CD4-positive, alpha-beta T cell treated with Interleukin-17A for 4 hours (primary cell): ENCODE measurements at regions not wholly inside any gene's neighbourhood (a gene's known extent, or its start where the extent isn't known, plus 50 kb on each side); places are given as distances from the start of the nearest gene placed in this dataset.

Experiments used
- DNase-seq: peaks from one replicate; pipeline ENCODE4 v3.0.0-alpha.2; 2020; ENCODE audit warnings: mixed read lengths

DNA sequence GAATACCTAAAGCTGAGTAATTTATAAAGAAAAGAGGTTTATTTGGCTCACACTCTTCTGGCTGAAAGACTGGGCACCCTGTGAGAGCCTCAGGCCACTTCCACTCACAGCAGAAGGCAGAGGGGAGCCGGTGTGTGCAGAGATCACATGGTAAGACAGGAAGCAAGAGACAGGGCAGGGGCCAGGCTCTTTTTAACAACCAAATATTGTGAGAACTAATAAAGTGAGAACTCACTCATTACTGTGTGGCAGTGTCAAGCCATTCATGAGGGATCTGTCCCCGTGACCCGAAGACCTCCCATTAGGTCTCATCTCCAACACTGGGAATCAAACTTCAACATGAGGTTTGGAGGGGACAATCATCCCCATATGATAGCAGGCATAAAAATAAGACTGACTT lies 180.8 kb upstream of the DIO3 start:
- DNase-seq: no peak

DNA sequence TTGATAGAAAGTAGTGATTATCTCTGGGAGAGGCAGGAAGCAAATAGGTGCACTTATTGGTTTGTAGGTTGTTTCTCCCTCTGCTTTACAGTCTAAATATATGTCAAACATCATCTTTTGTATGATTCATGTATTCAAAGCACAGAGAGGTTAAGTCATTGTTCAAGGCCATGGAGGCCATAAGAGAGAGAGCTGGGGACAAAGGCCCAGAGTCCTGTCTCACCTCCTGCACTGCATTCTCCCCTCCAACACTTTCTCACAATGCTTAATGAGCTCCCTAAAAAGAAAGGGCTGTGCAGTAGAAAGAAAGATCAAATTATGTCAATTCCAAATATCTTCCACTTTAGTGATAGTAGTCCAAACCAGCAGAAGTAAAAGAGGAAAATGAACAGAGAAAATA lies 180.4 kb upstream of the DIO3 start:
- no peak for DNase-seq

DNA sequence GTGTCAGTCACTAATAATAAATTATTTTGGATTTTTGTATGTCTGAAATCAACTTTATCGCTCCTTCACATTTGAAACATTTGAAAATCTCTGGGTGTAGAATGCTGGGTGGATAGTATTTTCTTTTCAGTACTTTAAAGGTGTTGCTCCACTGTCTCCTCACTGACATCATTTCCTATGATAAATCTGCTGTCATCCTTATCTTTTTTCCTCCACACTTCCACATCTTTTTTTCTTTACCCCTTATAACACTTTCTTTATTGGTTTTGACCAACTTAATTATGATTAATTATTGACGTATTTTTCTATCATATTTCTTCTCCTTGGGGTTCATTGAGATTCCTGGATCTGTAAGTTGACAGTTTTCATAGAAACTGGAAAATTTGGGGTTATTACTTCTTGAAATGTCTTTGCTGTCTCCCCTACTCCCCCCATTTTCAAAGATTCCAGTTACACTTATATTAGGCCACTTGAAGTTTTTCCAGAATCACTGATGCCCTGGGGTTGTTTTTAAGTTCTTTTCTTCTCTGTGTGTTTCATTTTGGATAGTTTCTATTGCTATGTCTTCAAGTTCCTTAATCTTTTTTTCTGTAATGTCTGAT lies 177.5 kb upstream of the DIO3 start:
- no peak for DNase-seq

DNA sequence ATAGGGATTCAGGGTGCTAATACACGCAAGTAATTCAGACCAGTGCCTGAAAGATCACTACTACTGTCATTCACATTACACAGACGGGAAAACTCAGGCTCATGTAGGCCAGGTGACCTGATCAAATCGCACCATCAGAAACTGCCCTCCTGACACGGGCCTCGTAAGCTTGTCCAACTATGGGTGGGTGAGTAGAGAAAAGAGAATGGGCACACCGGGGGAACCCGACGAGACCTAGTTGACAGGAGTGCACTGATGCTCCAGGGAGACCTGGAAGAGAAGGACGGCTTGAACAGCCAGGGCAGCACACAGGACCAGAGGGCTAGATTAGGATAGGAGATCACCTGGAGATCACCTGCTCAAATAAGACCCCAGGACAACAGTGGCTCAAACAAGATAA lies 166.9 kb upstream of the DIO3 start:
- no peak for DNase-seq

DNA sequence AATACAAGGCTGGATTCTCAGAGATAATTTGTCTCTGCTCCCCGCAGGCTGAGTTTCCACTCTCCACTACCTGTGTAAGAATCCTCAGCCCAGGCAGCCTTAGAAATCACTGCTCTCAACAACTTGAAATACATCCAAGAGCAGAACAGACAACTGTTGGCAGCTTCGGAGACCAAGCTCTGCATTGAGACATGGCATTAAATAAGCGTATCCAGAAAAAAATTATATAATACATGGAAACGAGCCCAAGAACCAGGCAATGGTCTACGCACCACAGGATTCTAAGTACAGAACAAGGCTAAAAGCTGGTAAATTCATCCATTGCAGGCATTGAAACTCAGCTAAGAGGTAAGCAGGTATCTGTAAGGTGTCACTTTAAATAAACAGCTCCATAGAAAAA lies 165.5 kb upstream of the DIO3 start:
- no peak for DNase-seq

DNA sequence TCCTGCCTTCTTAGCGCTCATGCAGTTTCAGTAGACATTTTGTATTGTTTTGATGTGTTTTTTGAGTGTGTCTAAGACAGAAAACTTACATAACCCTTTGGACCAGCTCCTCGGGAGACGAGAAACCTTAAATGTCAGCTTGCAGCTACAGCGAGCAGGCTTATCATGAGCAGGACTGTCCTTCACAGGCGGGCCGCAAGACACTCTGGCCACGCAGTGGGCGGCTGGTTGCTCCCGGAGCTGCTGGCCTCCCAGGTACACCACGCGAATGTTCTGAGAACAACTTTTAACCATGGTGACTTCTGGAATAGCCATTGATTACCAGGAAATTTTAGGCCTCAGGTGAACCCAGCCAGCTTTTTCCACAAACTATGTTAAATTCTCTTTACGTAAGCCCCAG lies 164.1 kb upstream of the DIO3 start:
- DNase-seq: no peak

DNA sequence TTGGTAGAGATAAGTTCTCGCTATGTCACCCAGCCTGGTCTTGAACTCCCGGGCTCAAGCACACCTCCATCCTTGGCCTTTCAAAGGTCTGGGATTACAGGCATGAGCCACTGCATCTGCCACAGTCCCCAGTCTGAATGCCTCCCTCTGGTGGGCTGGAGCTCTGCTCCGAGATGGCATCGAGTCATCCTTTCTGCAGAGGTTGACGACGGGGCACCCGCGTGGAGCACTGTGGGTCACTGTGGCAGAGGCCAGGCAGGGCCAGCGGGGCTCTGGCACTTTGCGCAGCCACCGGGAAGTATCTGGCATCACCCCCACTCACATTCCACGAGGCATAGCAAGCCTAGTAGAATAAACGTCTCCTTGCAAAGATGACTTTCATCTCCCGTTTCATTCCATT lies 163.3 kb upstream of the DIO3 start:
- no peak for DNase-seq

DNA sequence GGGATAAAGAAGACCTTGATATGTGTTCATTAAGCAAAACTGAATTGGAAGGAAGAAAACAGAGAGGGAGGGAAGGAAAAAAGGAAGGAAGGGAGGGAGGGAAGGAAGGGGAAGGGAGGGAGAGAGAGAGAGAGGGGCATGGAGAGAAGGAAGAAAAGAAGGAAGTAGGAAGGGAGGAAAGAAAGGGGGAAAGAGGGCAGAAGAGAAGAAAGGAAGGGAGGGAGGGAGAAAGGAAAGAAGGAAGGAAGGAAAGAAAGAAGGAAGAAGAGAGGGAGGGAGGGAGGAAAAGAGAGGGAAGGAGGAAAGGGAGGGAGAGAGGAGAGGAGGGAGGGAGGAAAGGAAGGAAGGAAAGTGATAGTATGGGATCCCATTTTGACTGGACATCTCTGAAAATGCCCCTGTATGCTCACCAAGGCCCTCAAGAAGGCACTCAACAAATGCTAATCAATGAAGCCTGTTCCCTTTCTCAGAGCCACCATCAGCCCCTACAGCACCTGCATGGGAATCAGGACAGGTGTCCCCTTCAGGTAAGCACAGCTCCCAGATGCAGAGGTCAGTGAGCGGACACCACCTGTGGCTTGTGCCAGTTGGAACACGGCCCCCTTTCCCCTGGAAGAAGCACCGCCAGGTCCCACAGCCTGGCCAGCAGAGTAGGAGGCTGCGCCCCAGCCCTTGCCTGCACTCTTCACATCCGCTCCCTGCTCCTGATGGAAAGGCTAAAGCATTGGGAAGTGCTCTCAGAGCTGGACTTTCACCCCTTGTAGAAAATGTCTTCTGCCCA lies 161.4 kb upstream of the DIO3 start:
- no peak for DNase-seq

DNA sequence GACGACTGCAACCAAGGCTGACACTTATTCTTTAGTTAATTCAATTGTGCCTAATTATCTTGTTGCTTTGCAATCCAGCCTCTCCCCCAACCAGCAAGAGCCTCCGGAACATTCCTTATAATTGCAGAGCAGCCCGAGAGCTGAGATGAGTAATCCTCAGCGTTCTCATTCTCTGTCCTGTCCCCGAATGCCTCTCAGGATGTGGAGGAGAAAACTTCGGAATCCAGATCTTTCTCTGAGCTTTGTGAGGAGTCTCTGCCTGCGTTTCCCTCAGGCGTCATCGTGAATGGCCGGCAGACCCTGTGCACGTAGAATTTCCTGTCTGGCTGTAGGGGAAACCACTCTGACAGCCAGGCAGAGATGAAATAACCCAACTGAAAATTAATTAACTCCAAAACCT lies 160.5 kb upstream of the DIO3 start:
- DNase-seq: no peak

DNA sequence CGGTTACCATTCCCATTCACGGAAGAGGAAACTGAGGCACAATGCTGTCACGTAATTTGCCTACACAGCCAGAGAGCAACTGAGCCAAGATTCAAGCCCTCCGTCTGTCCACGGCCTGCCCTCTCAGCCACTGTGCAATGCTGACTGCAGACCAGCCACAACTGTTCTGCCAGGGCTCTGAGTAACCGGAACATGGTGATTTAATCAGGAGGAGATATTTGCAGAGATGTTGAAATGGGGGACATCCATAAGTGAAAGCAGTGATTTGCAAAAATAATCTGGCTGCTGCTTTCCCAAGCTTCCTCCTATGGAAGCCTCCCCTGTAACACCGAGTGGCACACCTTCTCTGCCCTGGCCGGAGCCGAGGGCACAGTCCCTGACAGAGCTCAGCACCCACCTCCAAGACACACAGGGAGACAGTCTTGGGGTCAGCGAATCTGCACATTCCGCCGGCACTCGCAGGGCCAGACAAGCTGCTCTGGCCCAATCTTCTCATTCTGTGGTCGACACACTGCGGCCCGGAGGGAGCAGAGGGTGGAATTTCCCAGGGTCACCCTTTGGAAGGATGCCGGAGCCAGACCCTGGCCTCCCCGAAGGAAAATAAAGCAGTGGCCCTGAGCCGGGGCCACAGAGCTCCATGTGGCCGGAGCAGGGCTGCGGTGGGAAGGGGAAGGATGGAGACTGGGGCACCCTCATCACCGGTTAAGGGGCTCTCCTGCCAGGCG lies 158.2 kb upstream of the DIO3 start:
- no peak for DNase-seq

DNA sequence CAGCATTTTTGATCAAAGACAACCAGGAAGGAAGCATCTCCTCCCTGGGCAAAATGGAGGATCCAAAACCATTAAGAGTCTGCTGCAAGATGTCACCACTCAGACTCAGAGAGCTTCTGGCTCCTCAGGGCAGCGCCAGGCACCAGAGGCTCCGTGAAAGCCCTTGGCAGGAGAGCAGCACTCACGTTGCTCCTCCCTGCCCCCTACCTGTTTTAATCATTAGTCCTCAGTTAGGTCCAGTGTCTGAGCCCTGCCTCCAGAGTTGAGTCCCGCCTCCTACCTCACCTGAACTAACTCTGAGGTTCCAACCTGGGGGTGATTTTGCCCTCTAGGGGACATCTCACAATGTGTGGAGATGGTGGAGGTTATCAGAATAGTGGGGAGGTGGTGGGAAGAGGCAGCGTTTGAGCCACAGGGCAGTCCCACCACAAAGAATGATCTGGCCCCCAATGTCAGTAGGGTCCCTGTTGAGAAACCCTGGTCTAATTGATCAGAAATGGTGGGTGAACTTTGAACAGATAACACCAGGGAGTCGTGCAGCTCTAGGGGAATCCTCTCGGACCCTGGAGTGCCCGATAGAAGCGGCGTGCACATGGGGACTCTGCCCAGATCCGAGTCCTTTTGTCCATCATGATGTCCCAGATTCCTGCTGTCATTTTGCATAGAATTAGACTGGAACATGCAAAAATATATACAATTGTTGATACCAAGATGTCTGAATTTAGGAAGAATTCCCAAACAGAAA lies 156.7 kb upstream of the DIO3 start:
- no peak for DNase-seq

DNA sequence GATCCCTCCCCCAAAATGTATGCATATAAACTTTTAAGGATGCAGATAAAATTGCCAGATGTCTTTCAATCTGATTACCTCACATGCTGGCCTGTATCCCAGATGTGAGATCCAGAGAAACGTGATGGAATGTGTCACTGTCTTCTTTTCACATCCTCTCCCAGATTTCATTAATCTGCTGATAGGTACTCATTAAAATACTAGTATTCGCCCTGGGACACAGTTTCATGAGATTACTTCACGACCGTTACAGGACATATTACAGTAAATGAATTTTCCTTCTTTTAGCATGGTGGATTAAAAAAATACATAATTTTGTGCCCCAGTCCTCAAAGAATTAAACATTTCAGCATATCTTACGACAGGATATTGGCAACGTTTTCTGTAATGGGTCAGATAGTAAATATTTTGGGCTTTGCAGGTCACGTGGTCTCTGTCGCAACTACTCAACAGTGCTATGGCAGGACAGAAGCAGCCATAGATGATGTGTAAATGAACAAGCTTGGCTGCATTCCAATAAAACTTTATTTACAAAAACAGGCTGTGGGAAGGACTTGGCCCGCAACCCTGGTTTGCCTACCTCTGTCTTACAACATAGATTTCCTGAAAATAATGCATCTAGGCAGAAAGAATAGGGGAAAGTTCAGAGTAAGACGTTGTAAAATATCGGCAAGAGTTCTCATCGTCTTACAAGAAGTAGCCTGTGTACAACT lies 156.0 kb upstream of the DIO3 start:
- no peak for DNase-seq

DNA sequence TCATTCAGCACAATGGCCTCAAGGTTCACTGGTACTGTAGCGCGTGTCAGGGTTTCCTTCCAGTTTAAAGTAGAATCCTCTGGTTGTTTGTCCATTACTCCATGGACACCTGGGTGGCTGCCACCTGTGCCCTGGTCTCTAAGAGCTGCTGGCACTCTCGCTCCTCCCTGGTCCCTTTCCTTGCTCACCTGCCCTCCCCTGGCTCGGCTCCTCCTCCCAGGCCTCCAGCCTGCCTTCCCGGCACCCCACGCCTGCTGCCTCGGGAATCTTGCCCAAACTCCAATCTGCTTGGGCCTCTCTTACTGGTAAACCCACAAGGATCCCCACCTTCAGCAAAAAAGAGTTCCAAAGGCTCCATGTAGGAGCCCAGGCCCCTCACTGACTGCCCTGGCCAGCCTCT lies 154.4 kb upstream of the DIO3 start:
- DNase-seq: no peak

DNA sequence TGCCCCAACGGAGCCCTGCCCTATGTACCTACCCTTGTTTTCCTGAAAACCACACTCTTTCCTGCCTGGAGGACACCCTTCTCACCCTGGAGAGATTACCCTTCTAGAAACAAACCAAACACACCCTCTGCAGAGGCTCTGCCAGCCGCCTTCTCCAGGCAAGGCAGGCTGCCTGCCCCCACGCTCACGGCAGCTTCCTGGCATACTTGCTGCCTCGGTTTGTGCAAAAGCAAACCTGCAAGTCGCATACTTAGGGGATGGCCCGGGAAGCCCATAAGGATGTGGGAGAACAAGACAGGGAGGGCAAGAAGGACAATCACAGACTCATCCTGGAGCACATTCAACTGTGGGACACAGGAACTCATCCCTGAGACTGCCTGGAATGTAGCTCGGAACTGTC lies 154.0 kb upstream of the DIO3 start:
- no peak for DNase-seq

DNA sequence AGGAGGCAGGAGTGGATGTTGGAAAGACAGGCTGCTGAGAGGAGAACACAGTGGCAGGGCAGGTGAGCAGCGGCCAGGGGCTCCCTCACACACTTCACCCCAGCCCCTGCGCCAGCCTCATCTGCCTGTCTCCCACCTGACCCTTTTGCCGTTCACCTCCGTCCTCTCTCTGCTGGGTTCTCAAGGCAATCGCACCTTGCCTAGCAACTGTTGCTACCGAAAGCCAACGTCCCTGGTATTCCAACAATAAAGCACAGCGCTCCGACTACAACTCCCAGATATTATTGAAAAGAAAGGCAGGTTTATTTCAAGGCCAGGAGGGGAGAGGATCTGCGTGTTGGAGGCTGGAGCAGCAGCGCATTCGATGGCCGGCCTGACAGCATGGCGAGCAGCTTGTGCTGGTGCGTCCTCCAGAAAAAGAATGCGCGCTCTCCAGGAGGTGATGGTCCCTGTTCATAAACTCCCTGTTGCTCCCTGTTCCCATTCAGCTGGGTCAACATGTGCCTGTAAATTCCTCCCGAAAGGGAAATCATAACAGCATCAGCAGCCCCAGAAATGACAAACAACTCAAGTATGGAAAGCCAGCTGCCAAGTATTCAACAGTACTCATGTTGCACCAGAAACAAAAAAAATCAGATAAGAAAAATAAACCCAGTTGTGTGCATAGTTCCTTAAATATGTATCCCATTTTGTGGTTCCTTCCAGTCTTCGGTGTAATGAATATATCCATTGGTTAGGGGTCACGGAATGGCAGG lies 153.0 kb upstream of the DIO3 start:
- no peak for DNase-seq

DNA sequence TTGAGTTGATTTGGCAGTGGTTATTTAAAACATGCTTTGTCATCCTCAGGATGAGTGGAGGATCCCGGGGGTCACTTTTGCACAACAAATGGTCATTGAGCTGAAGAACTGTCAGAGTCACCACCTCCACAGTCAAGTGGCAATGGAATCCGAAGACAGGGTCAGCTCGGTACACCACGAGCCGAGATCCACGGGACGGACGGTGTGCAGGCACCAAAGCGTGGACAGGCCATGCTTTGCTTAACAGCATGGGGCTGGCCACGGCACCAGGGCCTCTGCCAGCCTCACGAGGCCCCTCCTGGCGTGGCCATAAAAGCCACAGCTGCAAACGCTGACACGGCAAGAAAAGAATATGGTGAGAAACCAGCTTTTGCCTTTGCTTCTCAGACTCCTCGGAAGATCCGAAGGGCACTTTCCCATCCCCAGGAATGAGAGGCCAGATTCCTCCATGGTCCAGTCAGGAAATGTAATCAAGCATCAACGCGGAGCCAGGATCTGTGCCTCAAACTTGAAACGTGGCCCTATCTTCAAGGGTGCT lies 152.2 kb upstream of the DIO3 start:
- no peak for DNase-seq

DNA sequence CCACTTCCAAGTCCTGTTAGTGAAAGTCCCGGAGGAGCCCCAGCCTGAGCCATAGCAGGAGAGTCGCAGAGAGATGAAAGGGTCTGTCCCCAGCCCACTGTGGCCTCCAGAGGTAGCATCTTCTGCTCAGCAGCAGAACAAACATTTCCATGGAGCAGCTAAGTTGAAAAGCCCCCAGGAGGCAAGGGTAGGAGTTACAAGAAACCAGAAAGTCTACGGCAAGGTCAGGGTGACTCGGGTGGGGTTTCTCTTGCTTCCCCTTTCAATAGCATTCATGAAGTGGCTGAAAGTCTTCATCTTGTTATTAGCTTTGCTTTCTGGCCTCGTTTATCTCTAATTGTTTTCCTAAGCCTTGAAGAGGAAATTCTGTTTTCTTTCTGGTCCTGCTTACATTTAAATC lies 151.2 kb upstream of the DIO3 start:
- DNase-seq: no peak

DNA sequence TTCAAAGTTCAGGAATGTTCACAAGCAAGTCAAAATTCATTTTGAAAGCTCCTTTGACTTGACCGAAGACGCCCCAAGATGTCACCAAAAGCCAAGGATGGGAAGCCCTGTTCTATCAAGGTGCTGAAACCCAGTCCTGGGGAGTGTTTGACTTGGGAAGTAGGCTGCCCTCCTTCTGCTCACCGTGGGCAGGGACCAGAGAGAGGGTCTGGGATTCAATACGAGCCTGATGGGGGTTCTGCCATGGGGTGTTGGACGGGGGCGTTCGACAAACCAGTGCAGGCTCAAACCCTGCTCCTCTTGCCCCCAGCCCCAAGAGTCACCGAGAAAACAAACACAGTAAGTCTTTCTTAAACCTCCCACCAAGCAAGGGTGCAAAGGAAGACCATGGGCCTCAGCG lies 150.1 kb upstream of the DIO3 start:
- no peak for DNase-seq

DNA sequence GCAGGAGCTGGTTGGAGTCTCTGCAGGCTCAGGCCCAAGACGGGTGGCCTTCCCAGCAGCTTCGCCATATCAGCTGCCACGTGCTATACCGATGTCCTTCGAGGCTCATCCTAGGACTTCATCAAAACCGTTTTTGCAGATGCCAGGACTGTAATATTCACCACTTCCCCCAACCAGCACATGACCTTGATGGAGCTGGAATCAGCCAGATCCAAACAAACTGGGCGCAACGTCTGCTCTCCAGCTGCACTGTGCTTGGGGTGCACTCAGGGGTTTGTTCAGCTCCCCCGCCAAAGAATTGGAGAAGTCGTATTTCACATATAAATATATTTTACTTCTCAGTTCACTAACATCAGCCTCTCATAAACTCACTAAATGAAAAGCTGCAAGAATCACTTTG lies 149.5 kb upstream of the DIO3 start:
- DNase-seq: no peak

DNA sequence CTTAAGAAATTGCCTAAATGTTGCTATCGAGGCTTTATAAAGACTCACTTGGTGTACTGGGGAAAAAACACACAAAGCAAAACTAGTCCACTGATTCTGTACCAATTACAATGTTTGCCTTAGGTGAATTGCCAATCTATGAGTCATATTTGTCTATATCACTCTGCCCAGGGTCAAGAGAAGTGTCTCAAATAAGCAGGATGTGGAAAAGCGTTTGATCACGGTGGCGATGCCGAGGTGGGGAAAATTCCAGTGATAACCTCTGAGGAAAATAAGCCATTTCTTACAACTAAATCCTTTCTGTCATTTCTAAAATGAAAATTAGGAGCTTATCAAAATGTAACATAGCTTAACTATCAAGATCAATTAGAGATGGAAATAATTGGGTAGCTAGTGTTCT lies 148.6 kb upstream of the DIO3 start:
- DNase-seq: no peak

DNA sequence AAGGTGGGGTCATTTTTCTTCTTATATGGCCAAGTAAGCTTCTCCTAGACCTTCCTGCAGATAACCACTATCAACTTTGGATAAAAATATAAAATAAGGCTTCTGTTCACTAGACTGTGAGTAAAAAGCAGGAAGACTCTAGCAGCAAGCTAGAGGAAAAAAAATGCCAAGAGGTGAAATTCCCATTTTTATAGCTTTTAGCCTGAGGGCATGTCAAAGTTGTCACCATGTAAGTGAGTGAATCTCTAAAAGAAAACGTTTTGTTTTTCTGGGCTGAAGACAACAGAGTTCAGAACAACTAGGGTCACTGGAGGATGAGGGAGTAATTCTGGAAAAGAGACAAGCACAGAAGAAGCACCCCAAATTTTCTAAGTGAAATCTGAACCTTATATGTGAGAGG lies 143.9 kb upstream of the DIO3 start:
- DNase-seq: no peak

DNA sequence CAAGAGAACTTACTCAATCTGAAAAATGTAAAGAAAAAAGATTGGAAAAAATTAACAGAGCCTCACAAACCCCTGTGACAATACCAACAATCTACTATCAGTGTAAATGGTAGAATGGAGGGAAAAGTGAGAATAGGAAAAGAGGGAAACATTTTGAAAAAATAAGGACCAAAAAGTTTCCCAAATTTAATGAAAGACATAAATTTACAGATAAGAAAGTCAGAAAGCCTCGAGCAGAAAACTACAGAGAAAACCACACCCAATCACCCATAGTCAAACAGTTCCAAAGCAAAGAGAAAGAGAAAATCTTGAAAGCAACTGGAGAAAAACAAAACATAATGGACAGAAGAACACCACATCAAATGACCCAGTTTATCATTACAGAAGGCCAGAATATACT lies 142.7 kb upstream of the DIO3 start:
- no peak for DNase-seq
